WTC11 (cell line): ENCODE measurements at regions not wholly inside any gene's neighbourhood (a gene's known extent, or its start where the extent isn't known, plus 50 kb on each side); places are given as distances from the start of the nearest gene placed in this dataset.
A peak's percentile ranks its signal among the peaks of the same experiment; 100 is the strongest.

ENCODE experiments used
- ATAC-seq: fragments of 200-7000 bp; cut with Tn5 transposase; 2 replicates; pipeline ENCODE4 v1.10.0; 2021; ENCODE audit warnings: mild to moderate bottlenecking, moderate library complexity
- CTCF ChIA-PET: fragments of 300-600 bp; sonication (Branson Sonifier 250); formaldehyde crosslinking; loops from one replicate; lab custom pipeline; 2021; ENCODE audit warnings: antibody characterized with exemption; lab: Charles Lee
- POLR2A ChIA-PET: fragments of 350-600 bp; sonication (Branson Sonifier 250); formaldehyde crosslinking; loops from one replicate; lab custom pipeline; 2021; ENCODE audit warnings: antibody characterized with exemption; lab: Charles Lee
- DNase-seq: peaks from one replicate; pipeline ENCODE4 v3.0.0; 2021; ENCODE audit warnings: low spot score
- H3K27ac Mint-ChIP-seq: 2 replicates; pipeline ENCODE4 v1.8.0; 2021; ENCODE audit warnings: mixed read lengths
- H3K27me3 Mint-ChIP-seq: 2 replicates; pipeline ENCODE4 v1.8.0; 2021; ENCODE audit warnings: low read depth, mild to moderate bottlenecking, moderate library complexity, mixed read lengths
- H3K36me3 Mint-ChIP-seq: 2 replicates; pipeline ENCODE4 v1.8.0; 2021; ENCODE audit warnings: mixed read lengths
- H3K4me1 Mint-ChIP-seq: 2 replicates; pipeline ENCODE4 v1.8.0; 2022; ENCODE audit warnings: mixed read lengths
- H3K4me3 Mint-ChIP-seq: 2 replicates; pipeline ENCODE4 v1.8.0; 2021; ENCODE audit warnings: mild to moderate bottlenecking, moderate library complexity, mixed read lengths
- H3K9me3 Mint-ChIP-seq: 2 replicates; pipeline ENCODE4 v1.8.0; 2021; ENCODE audit warnings: mixed read lengths
- AFF4 ChIP-seq: sonication (generic); formaldehyde crosslinking; IDR thresholded peaks from 2 replicates; pipeline ENCODE4 v1.8.1; 2023; ENCODE audit warnings: mild to moderate bottlenecking, missing genetic modification reagents, borderline replicate concordance
- CTCF ChIP-seq: fragments of 200-600 bp; IDR thresholded peaks from 2 replicates; pipeline ENCODE4 v1.8.0; 2022; ENCODE audit warnings: antibody characterized with exemption
- ELF4 ChIP-seq: sonication (generic); formaldehyde crosslinking; IDR thresholded peaks from 2 replicates; pipeline ENCODE4 v1.8.1; 2022; ENCODE audit warnings: low read depth, mild to moderate bottlenecking, moderate library complexity, missing genetic modification reagents
- FOXJ3 ChIP-seq: sonication (generic); formaldehyde crosslinking; IDR thresholded peaks from 2 replicates; pipeline ENCODE4 v1.9.0; 2021; ENCODE audit warnings: missing genetic modification reagents, mild to moderate bottlenecking, borderline replicate concordance
- HMGXB4 ChIP-seq: sonication (generic); formaldehyde crosslinking; IDR thresholded peaks from 2 replicates; pipeline ENCODE4 v1.8.1; 2023; ENCODE audit warnings: mild to moderate bottlenecking, moderate library complexity, missing genetic modification reagents
- NFYB ChIP-seq: sonication (generic); formaldehyde crosslinking; conservative IDR thresholded peaks from 2 replicates; pipeline ENCODE4 v1.8.0; 2022; ENCODE audit warnings: low read depth, missing genetic modification reagents
- NR1H2 ChIP-seq: sonication (generic); formaldehyde crosslinking; IDR thresholded peaks from 2 replicates; pipeline ENCODE4 v1.9.0; 2021; ENCODE audit warnings: mild to moderate bottlenecking, moderate library complexity, missing genetic modification reagents
- TEAD1 ChIP-seq: sonication (generic); formaldehyde crosslinking; IDR thresholded peaks from 2 replicates; pipeline ENCODE4 v1.8.0; 2022; ENCODE audit warnings: mild to moderate bottlenecking, missing genetic modification reagents
- ZBTB21 ChIP-seq: sonication (generic); formaldehyde crosslinking; IDR thresholded peaks from 2 replicates; pipeline ENCODE4 v1.8.1; 2023; ENCODE audit warnings: mild to moderate bottlenecking, missing genetic modification reagents, borderline replicate concordance
- ZBTB43 ChIP-seq: sonication (generic); formaldehyde crosslinking; IDR thresholded peaks from 2 replicates; pipeline ENCODE4 v1.8.1; 2023; ENCODE audit warnings: mild to moderate bottlenecking, missing genetic modification reagents
- ZNF219 ChIP-seq: sonication (generic); formaldehyde crosslinking; IDR thresholded peaks from 2 replicates; pipeline ENCODE4 v1.8.0; 2023; ENCODE audit warnings: missing genetic modification reagents, mild to moderate bottlenecking, borderline replicate concordance
- ZNF232 ChIP-seq: sonication (generic); formaldehyde crosslinking; IDR thresholded peaks from 2 replicates; pipeline ENCODE4 v1.8.0; 2022; ENCODE audit warnings: mild to moderate bottlenecking, missing genetic modification reagents
- ZNF281 ChIP-seq: sonication (generic); formaldehyde crosslinking; IDR thresholded peaks from 2 replicates; pipeline ENCODE4 v1.8.0; 2023; ENCODE audit warnings: mild to moderate bottlenecking, missing genetic modification reagents
- ZNF396 ChIP-seq: fragments of 250-450 bp; sonication (Bioruptor Pico); IDR thresholded peaks from 2 replicates; pipeline ENCODE4 v1.8.0; 2021; ENCODE audit warnings: mild to moderate bottlenecking, moderate library complexity, borderline replicate concordance

GRCh38 chr11:109696191-109696897, 274.4 kb downstream of the C11orf87 start:
- ATAC-seq (no peak), DNase-seq (no peak)
- H3K36me3 Mint-ChIP-seq, result no peaks in the 10 kb centered on the region; the same call in 1 of the 2 replicates
- ChIA-PET CTCF (interaction anchor here (0.6 to 1.7 kb wide), 17 partner anchors 9 to 999 kb away, joined by 3 to 9 read pairs (median 4); partner anchors contain the start of gene C11orf87), POLR2A (no interaction called here)
- no peaks in the 10 kb centered on the region; the same call in 1 of the 2 replicates for H3K27me3 Mint-ChIP-seq
- TF ChIP-seq ZBTB43 (CRISPR knock-in tag), result no peak
- no peak for TF ChIP-seq ELF4 (CRISPR knock-in tag)
- TF ChIP-seq ZNF232 (CRISPR knock-in tag), result no peak
- no peak for TF ChIP-seq HMGXB4
- no peak for TF ChIP-seq NR1H2 (CRISPR knock-in tag)
- no peak for TF ChIP-seq ZNF281 (CRISPR knock-in tag)
- no peak for TF ChIP-seq FOXJ3 (CRISPR knock-in tag)
- peaks cover 22% of the 10 kb centered on the region for H3K9me3 Mint-ChIP-seq
- no peak overlapping the region for H3K4me3 Mint-ChIP-seq
- H3K4me1 Mint-ChIP-seq, result no peaks in the 10 kb centered on the region
- H3K27ac Mint-ChIP-seq, result no peak overlapping the region

GRCh38 chr11:109697140-109697843, 275.3 kb downstream of the C11orf87 start:
- no peaks in the 10 kb centered on the region; the same call in 1 of the 2 replicates for H3K27me3 Mint-ChIP-seq
- no peaks in the 10 kb centered on the region for H3K4me1 Mint-ChIP-seq
- H3K36me3 Mint-ChIP-seq, result no peaks in the 10 kb centered on the region; the same call in 1 of the 2 replicates
- H3K4me3 Mint-ChIP-seq, result no peak overlapping the region
- ATAC-seq (peak; percentile 98), DNase-seq (peak; percentile 33)
- peaks cover 22% of the 10 kb centered on the region for H3K9me3 Mint-ChIP-seq
- CTCF ChIA-PET, result interaction anchor here (0.6 to 1.7 kb wide), 21 partner anchors 9 to 1000 kb away, joined by 3 to 9 read pairs (median 4); partner anchors contain the start of gene C11orf87
- no peak overlapping the region for H3K27ac Mint-ChIP-seq
- peak; percentile 72 for TF ChIP-seq CTCF
- no peak for TF ChIP-seq ZNF396 (CRISPR knock-in tag)
- POLR2A ChIA-PET, result no interaction called here

- POLR2A ChIA-PET, result no interaction called here
- no peak for ATAC-seq
- Mint-ChIP-seq H3K27me3 (no peaks in the 10 kb centered on the region; the same call in 1 of the 2 replicates), H3K4me1 (no peaks in the 10 kb centered on the region), H3K4me3 (no peak overlapping the region), H3K36me3 (no peaks in the 10 kb centered on the region; the same call in 1 of the 2 replicates), H3K27ac (no peak overlapping the region), H3K9me3 (peaks cover 22% of the 10 kb centered on the region)
- CTCF ChIA-PET, result interaction anchor here (1.1 to 1.7 kb wide), 2 partner anchors 272 to 658 kb away, joined by 4 to 5 read pairs; no protein-coding TSS in a partner anchor
- no peak for DNase-seq
- TF ChIP-seq ZNF219 (CRISPR knock-in tag) (no peak), NFYB (CRISPR knock-in tag) (no peak), ZNF232 (CRISPR knock-in tag) (no peak), ZBTB21 (CRISPR knock-in tag) (no peak), AFF4 (CRISPR knock-in tag) (no peak), TEAD1 (CRISPR knock-in tag) (no peak), CTCF (no peak), NR1H2 (CRISPR knock-in tag) (no peak)
Observed at GRCh38 chr11:109698237-109698636, 276.2 kb downstream of the C11orf87 start.
